GM21526 (cell line): ENCODE measurements at regions not wholly inside any gene's neighbourhood (a gene's known extent, or its start where the extent isn't known, plus 50 kb on each side); places are given as distances from the start of the nearest gene placed in this dataset.

Experiments used
- ATAC-seq: cut with Tn5 transposase; IDR thresholded peaks from one replicate; pipeline ENCODE4 v1.9.1; 2021; ENCODE audit warnings: moderate library complexity; ENCODE audit not compliant: unreplicated experiment, low FRiP score

GRCh38 chr12:75583355-75583754 lies 71.9 kb upstream of the KRR1 start:
- ATAC-seq, result no peak

GRCh38 chr12:75581515-75581914 lies 70.1 kb upstream of the KRR1 start:
- no peak for ATAC-seq

GRCh38 chr12:75579552-75579951 lies 68.1 kb upstream of the KRR1 start:
- no peak for ATAC-seq

- ATAC-seq, result no peak
Measured at GRCh38 chr12:75578546-75578945, 67.1 kb upstream of the KRR1 start.

GRCh38 chr12:75577812-75578211 lies 66.4 kb upstream of the KRR1 start:
- ATAC-seq, result no peak

- ATAC-seq, result no peak
Measured at GRCh38 chr12:75571656-75572205, 60.3 kb upstream of the KRR1 start.

- no peak for ATAC-seq
Measured at GRCh38 chr12:75571204-75571603, 59.8 kb upstream of the KRR1 start.

- no peak for ATAC-seq
Measured at GRCh38 chr12:75568801-75569200, 57.4 kb upstream of the KRR1 start.

GRCh38 chr12:75568393-75568792 lies 57.0 kb upstream of the KRR1 start:
- ATAC-seq, result no peak

GRCh38 chr12:75565795-75566194 lies 54.4 kb upstream of the KRR1 start:
- no peak for ATAC-seq

GRCh38 chr12:75564852-75565251 lies 53.4 kb upstream of the KRR1 start:
- ATAC-seq, result no peak

- no peak for ATAC-seq
Measured at GRCh38 chr12:75564398-75564797, 53.0 kb upstream of the KRR1 start.

GRCh38 chr12:75563351-75563750 lies 51.9 kb upstream of the KRR1 start:
- ATAC-seq, result no peak

- no peak for ATAC-seq
Measured at GRCh38 chr12:75561921-75562320, 50.5 kb upstream of the KRR1 start.
